IMR-90 (cell line): ENCODE measurements at regions not wholly inside any gene's neighbourhood (a gene's known extent, or its start where the extent isn't known, plus 50 kb on each side); places are given as distances from the start of the nearest gene placed in this dataset.

ENCODE experiments used
- ATAC-seq: fragments of 200-7000 bp; cut with Tn5 transposase; 2 replicates; pipeline ENCODE4 v1.9.1; 2020; ENCODE audit warnings: low read depth, mild to moderate bottlenecking, moderate library complexity
- BruUV-seq: library from RNA; stranded (reverse); fragments of 400-500 nt; replicated peaks from 2 replicates; lab custom pipeline; 2021; lab: Mats Ljungman, UMichigan
- CTCF ChIA-PET: fragments of 300-600 bp; formaldehyde crosslinking; extraction: SDS; loops from one replicate; lab custom pipeline; 2021; ENCODE audit warnings: antibody characterized with exemption; lab: Yijun Ruan, JAX
- POLR2A ChIA-PET: fragments of 300-600 bp; sonication (Branson Sonifier 250); formaldehyde crosslinking; loops from one replicate; lab custom pipeline; 2022; ENCODE audit warnings: antibody characterized with exemption; ENCODE audit not compliant: unreplicated experiment; lab: Charles Lee
- DNase-seq: peaks from one replicate; pipeline ENCODE4 v3.0.0; 2013
- H2AFZ ChIP-seq: replicated peaks from 2 replicates; pipeline ENCODE3; 2013; ENCODE audit warnings: low read length, mild to moderate bottlenecking; ENCODE audit not compliant: poor library complexity
- H2AK5ac ChIP-seq: 2 replicates; pipeline ENCODE4 v1.6.1; 2013; ENCODE audit warnings: low read depth, low read length, inconsistent platforms
- H2AK9ac ChIP-seq: replicated peaks from 2 replicates; pipeline ENCODE3; 2013; ENCODE audit warnings: mild to moderate bottlenecking, low read depth, low read length, moderate library complexity; ENCODE audit not compliant: poor library complexity
- H2BK120ac ChIP-seq: 2 replicates; pipeline ENCODE4 v1.6.1; 2013; ENCODE audit warnings: low read depth, low read length, inconsistent platforms
- H2BK15ac ChIP-seq: 3 replicates; pipeline ENCODE4 v1.6.1; 2013; ENCODE audit warnings: low read depth, low read length, inconsistent platforms
- H2BK20ac ChIP-seq: 2 replicates; pipeline ENCODE4 v1.6.1; 2013; ENCODE audit warnings: low read depth, mild to moderate bottlenecking, inconsistent platforms, low read length, moderate library complexity
- H2BK5ac ChIP-seq: 2 replicates; pipeline ENCODE4 v1.6.1; 2013; ENCODE audit warnings: mild to moderate bottlenecking, low read depth, low read length, inconsistent platforms; ENCODE audit not compliant: poor library complexity, severe bottlenecking
- H3K14ac ChIP-seq: replicated peaks from 2 replicates; pipeline ENCODE4 v1.6.1; 2013; ENCODE audit warnings: low read depth, low read length, inconsistent platforms
- H3K18ac ChIP-seq: 2 replicates; pipeline ENCODE4 v1.6.1; 2013; ENCODE audit warnings: low read depth, low read length, control low read depth
- H3K23ac ChIP-seq: 2 replicates; pipeline ENCODE4 v1.6.1; 2013; ENCODE audit warnings: low read depth, low read length, inconsistent platforms
- H3K27ac ChIP-seq: 2 replicates; pipeline ENCODE4 v1.5.1; 2013; ENCODE audit warnings: mild to moderate bottlenecking, control low read depth, low read length; ENCODE audit not compliant: insufficient read depth
- H3K27me3 ChIP-seq: 2 replicates; pipeline ENCODE4 v1.6.1; 2013; ENCODE audit warnings: low read length; ENCODE audit not compliant: control insufficient read depth, insufficient read depth
- H3K36me3 ChIP-seq: 2 replicates; pipeline ENCODE4 v1.6.1; 2013; ENCODE audit warnings: low read length, mixed read lengths; ENCODE audit not compliant: control insufficient read depth, insufficient read depth
- H3K4ac ChIP-seq: 2 replicates; pipeline ENCODE4 v1.6.1; 2013; ENCODE audit warnings: low read depth, low read length, inconsistent platforms
- H3K4me1 ChIP-seq: 2 replicates; pipeline ENCODE4 v1.6.1; 2013; ENCODE audit warnings: low read length, mixed read lengths; ENCODE audit not compliant: control insufficient read depth, insufficient read depth
- H3K4me2 ChIP-seq: 2 replicates; pipeline ENCODE4 v1.6.1; 2013; ENCODE audit warnings: low read depth, mild to moderate bottlenecking, control low read depth, low read length, moderate library complexity
- H3K4me3 ChIP-seq: 2 replicates; pipeline ENCODE4 v1.5.1; 2013; ENCODE audit warnings: low read depth, mild to moderate bottlenecking, control low read depth, low read length, moderate library complexity; ENCODE audit not compliant: insufficient read depth
- H3K56ac ChIP-seq: 2 replicates; pipeline ENCODE4 v1.6.1; 2013; ENCODE audit warnings: low read length, inconsistent platforms; ENCODE audit not compliant: insufficient read depth; ENCODE audit errors: extremely low read depth
- H3K79me1 ChIP-seq, 2 experiments: 2 replicates each; pipeline ENCODE4 v1.6.1; 2013; ENCODE audit warnings: low read length in 2 of 2, inconsistent platforms in 1 of 2, low read depth in 1 of 2
- H3K9ac ChIP-seq: 2 replicates; pipeline ENCODE4 v1.6.1; 2013; ENCODE audit warnings: low read depth, low read length, control low read depth
- H3K9me1 ChIP-seq: 2 replicates; pipeline ENCODE4 v1.6.1; 2013; ENCODE audit warnings: low read length, inconsistent platforms; ENCODE audit not compliant: insufficient read depth
- H3K9me3 ChIP-seq: 2 replicates; pipeline ENCODE4 v1.6.1; 2013; ENCODE audit warnings: low read length; ENCODE audit not compliant: control insufficient read depth, insufficient read depth
- H4K20me1 ChIP-seq: 2 replicates; pipeline ENCODE4 v1.6.1; 2013; ENCODE audit warnings: low read length, inconsistent platforms; ENCODE audit not compliant: insufficient read depth
- H4K5ac ChIP-seq: 2 replicates; pipeline ENCODE4 v1.6.1; 2013; ENCODE audit warnings: mild to moderate bottlenecking, low read depth, low read length, control low read depth
- H4K8ac ChIP-seq, 2 experiments: 2 replicates each; pipeline ENCODE4 v1.6.1; 2013; ENCODE audit warnings: low read depth in 2 of 2, low read length in 2 of 2, control low read depth in 1 of 2, inconsistent platforms in 1 of 2
- H4K91ac ChIP-seq: 2 replicates; pipeline ENCODE4 v1.6.1; 2013; ENCODE audit warnings: low read depth, low read length, inconsistent platforms; ENCODE audit not compliant: insufficient read depth
- BHLHE40 ChIP-seq: fragments of 150-350 bp; IDR thresholded peaks from 2 replicates; pipeline ENCODE4 v1.6.1; 2016; ENCODE audit warnings: mild to moderate bottlenecking, low read depth, low read length
- CEBPB ChIP-seq: IDR thresholded peaks from 2 replicates; pipeline ENCODE4 v1.6.1; 2012; ENCODE audit warnings: low read depth, low read length, improper control_type of control experiment
- MAFK ChIP-seq: IDR thresholded peaks from 2 replicates; pipeline ENCODE4 v1.6.1; 2012; ENCODE audit warnings: low read depth, low read length, improper control_type of control experiment
- MAZ ChIP-seq: IDR thresholded peaks from 2 replicates; pipeline ENCODE4 v1.6.1; 2012; ENCODE audit warnings: low read depth, mild to moderate bottlenecking, low read length, improper control_type of control experiment, moderate library complexity, borderline replicate concordance
- MXI1 ChIP-seq: IDR thresholded peaks from 2 replicates; pipeline ENCODE4 v1.6.1; 2012; ENCODE audit warnings: low read depth, mild to moderate bottlenecking, low read length, moderate library complexity, borderline replicate concordance
- NFE2L2 ChIP-seq: fragments of 150-350 bp; IDR thresholded peaks from 2 replicates; pipeline ENCODE4 v1.6.1; 2016; ENCODE audit warnings: low read depth, mild to moderate bottlenecking, low read length
- POLR2A ChIP-seq: IDR thresholded peaks from 2 replicates; pipeline ENCODE4 v1.6.1; 2012; ENCODE audit warnings: mild to moderate bottlenecking, low read depth, low read length
- RAD21 ChIP-seq: IDR thresholded peaks from 2 replicates; pipeline ENCODE4 v1.6.1; 2012; ENCODE audit warnings: low read length, improper control_type of control experiment
- RCOR1 ChIP-seq: IDR thresholded peaks from 2 replicates; pipeline ENCODE4 v1.6.1; 2012; ENCODE audit warnings: mild to moderate bottlenecking, low read length, improper control_type of control experiment; ENCODE audit not compliant: insufficient replicate concordance
- RFX5 ChIP-seq: IDR thresholded peaks from 2 replicates; pipeline ENCODE4 v1.8.0; 2012; ENCODE audit warnings: low read depth, mild to moderate bottlenecking, low read length, moderate library complexity
- USF2 ChIP-seq: fragments of 150-350 bp; IDR thresholded peaks from 2 replicates; pipeline ENCODE4 v1.6.1; 2017; ENCODE audit warnings: mild to moderate bottlenecking, antibody characterized with exemption, low read length, low read depth
- WGBS, 2 experiments: methylation state at CpG; one replicate each; pipeline versions ENCODE4 v1.1.5 to v1.1.7; 2013; ENCODE audit warnings: missing lambda C conversion rate in 2 of 2; ENCODE audit not compliant: insufficient read length in 1 of 2; ENCODE audit errors: extremely low coverage in 2 of 2; 5-methylcytosine and 5-hydroxymethylcytosine counted together
- dilution Hi-C: fragments of 300-500 bp; cut with HindIII; formaldehyde crosslinking; loops from one replicate; pipeline ENCODE4 v1.14.3; 2018; ENCODE audit warnings: low sequenced_read_pairs; ENCODE audit not compliant: unreplicated experiment
- in situ Hi-C: fragments of 300-500 bp; cut with MboI; formaldehyde crosslinking; loops from 3 replicates; pipeline ENCODE4 v1.14.3; 2019; ENCODE audit warnings: low sequenced_read_pairs, inconsistent platforms, mixed read lengths
- intact Hi-C: fragments of 100-400 bp; cut with micrococcal nuclease; formaldehyde crosslinking; loops from 2 replicates; pipeline ENCODE4 v1.10.0; 2022

DNA sequence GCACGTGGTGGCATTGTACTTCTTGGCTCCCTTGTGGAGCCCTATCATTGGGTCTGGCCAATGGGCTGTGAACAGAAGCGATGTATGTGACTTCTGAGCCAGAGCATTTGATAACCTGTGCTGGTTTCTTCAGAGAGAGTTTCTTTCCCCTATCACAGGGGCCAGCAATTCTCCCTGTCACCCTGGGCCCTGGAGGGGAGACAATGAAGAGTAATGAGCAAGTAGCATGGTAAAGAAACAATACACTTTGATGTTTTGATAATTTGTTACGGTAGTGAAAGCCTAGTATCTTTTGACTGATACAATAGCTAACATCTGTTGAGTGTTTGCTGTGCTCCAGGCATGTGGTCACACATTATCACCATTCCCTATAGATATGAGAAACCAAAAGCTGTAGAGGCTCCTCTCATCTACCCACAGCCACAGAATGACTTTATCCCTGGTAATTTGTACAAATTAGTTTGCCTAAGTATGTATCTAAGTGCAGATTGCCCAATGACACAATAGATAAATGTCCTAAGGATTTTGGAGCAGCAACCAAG lies 113.4 kb upstream of the SVIL start:
- ATAC-seq (no peak), DNase-seq (no peak)
- TF ChIP-seq BHLHE40 = no peak
- no peak for TF ChIP-seq MAZ
- no peak for TF ChIP-seq MXI1
- no peak for TF ChIP-seq MAFK
- TF ChIP-seq RCOR1 = no peak
- no peak for TF ChIP-seq RFX5
- TF ChIP-seq CEBPB = no peak
- TF ChIP-seq RAD21 = no peak
- no peak for TF ChIP-seq POLR2A
- TF ChIP-seq USF2 = no peak
- TF ChIP-seq NFE2L2 = no peak
- Histone ChIP-seq H2BK5ac (no peak overlapping the region), H3K9ac (no peak overlapping the region), H2BK120ac (no peak overlapping the region), H2BK20ac (no peak overlapping the region), H2AFZ (no peak overlapping the region), H2AK5ac (peak overlapping the region; percentile 27; the same call in 1 of the 2 replicates), H3K9me1 (peaks cover 3% of the 10 kb centered on the region; the same call in 1 of the 2 replicates), H3K56ac (no peak overlapping the region), H3K4me2 (no peak overlapping the region), H3K4me3 (no peak overlapping the region), H3K9me3 (no peaks in the 10 kb centered on the region), H2AK9ac (no peak overlapping the region), H3K14ac (no peak overlapping the region), H3K4ac (no peak overlapping the region), H3K4me1 (no peaks in the 10 kb centered on the region; the same call in 1 of the 2 replicates), H3K27me3 (peaks cover 2% of the 10 kb centered on the region; the same call in 1 of the 2 replicates), H4K5ac (no peak overlapping the region), H2BK15ac (no peak overlapping the region; the same call in 1 of the 3 replicates), H4K20me1 (no peaks in the 10 kb centered on the region), H4K8ac (no peak overlapping the region), H3K79me1 (no peaks in the 10 kb centered on the region), H3K18ac (no peak overlapping the region), H4K91ac (no peak overlapping the region), H3K27ac (no peak overlapping the region), H3K36me3 (no peaks in the 10 kb centered on the region), H3K23ac (no peak overlapping the region)
- dilution Hi-C loops = no loop called here
- WGBS, 2 experiments = no CpG with 5 or more reads among the region's 3 CpGs
- intact Hi-C loops = no loop called here
- BruUV-seq = no TSS peak
- ChIA-PET CTCF (no interaction called here), POLR2A (no interaction called here)
- in situ Hi-C loops = no loop called here
